ENCODE measurements at regions not wholly inside any gene's neighbourhood (a gene's known extent, or its start where the extent isn't known, plus 50 kb on each side); places are given as distances from the start of the nearest gene placed in this dataset.

DNA sequence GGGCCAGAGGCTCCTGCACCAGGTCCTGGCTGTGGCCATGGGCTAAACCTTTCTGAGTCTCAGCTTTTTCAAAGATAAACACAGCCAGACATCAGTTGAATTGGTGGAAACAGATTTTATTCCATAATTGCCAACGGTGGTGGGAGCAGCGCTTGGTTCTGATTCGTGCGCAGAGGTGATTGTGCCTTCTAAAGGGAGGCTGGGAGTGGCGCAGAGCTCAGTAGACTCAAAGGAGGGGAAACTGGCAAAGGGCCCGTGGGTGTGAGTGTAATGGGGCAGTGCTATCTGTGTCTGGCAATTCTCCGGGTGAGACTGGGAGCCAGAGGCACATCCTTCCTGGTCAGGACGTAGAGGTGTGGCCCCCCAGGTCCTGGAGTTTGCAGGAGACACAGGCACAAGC lies 169.4 kb upstream of the PPP1R26 start:
- TF ChIP-seq MCM2 (IDR thresholded peaks at IDR 0.05; ENCODE audit: low read depth) = no peak
- TF ChIP-seq, protein P1, sequence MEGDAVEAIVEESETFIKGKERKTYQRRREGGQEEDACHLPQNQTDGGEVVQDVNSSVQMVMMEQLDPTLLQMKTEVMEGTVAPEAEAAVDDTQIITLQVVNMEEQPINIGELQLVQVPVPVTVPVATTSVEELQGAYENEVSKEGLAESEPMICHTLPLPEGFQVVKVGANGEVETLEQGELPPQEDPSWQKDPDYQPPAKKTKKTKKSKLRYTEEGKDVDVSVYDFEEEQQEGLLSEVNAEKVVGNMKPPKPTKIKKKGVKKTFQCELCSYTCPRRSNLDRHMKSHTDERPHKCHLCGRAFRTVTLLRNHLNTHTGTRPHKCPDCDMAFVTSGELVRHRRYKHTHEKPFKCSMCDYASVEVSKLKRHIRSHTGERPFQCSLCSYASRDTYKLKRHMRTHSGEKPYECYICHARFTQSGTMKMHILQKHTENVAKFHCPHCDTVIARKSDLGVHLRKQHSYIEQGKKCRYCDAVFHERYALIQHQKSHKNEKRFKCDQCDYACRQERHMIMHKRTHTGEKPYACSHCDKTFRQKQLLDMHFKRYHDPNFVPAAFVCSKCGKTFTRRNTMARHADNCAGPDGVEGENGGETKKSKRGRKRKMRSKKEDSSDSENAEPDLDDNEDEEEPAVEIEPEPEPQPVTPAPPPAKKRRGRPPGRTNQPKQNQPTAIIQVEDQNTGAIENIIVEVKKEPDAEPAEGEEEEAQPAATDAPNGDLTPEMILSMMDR (IDR thresholded peaks at IDR 0.05 in 2 of 3, conservative IDR thresholded peaks at IDR 0.05 in 1 of 3; ENCODE audit: insufficient read depth in 2 of 3, low read depth in 1 of 3, low read length in 3 of 3) = no peak
- TF ChIP-seq, protein P2, sequence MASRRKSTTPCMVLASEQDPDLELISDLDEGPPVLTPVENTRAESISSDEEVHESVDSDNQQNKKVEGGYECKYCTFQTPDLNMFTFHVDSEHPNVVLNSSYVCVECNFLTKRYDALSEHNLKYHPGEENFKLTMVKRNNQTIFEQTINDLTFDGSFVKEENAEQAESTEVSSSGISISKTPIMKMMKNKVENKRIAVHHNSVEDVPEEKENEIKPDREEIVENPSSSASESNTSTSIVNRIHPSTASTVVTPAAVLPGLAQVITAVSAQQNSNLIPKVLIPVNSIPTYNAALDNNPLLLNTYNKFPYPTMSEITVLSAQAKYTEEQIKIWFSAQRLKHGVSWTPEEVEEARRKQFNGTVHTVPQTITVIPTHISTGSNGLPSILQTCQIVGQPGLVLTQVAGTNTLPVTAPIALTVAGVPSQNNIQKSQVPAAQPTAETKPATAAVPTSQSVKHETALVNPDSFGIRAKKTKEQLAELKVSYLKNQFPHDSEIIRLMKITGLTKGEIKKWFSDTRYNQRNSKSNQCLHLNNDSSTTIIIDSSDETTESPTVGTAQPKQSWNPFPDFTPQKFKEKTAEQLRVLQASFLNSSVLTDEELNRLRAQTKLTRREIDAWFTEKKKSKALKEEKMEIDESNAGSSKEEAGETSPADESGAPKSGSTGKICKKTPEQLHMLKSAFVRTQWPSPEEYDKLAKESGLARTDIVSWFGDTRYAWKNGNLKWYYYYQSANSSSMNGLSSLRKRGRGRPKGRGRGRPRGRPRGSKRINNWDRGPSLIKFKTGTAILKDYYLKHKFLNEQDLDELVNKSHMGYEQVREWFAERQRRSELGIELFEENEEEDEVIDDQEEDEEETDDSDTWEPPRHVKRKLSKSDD (conservative IDR thresholded peaks at IDR 0.05; ENCODE audit: low read length) = no peak
- TF ChIP-seq ZNF184 (CRISPR knock-in tag; IDR thresholded peaks at IDR 0.05) = no peak
- no peak for TF ChIP-seq FOS (IDR thresholded peaks at IDR 0.05; ENCODE audit: extremely low read depth, insufficient read length)
- TF ChIP-seq CHD1 (IDR thresholded peaks at IDR 0.05; ENCODE audit: low read length) = no peak
- TF ChIP-seq, protein P3, sequence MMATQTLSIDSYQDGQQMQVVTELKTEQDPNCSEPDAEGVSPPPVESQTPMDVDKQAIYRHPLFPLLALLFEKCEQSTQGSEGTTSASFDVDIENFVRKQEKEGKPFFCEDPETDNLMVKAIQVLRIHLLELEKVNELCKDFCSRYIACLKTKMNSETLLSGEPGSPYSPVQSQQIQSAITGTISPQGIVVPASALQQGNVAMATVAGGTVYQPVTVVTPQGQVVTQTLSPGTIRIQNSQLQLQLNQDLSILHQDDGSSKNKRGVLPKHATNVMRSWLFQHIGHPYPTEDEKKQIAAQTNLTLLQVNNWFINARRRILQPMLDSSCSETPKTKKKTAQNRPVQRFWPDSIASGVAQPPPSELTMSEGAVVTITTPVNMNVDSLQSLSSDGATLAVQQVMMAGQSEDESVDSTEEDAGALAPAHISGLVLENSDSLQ (IDR thresholded peaks at IDR 0.05) = no peak

Measured in K562 (cell line).